ENCODE measurements at regions not wholly inside any gene's neighbourhood (a gene's known extent, or its start where the extent isn't known, plus 50 kb on each side); places are given as distances from the start of the nearest gene placed in this dataset.

- DNase-seq (ENCODE audit: low spot score) = no peak
Observed at GRCh38 chr7:12130609-12131008, 80.5 kb upstream of the TMEM106B start.

- DNase-seq (ENCODE audit: low spot score) = no peak
Observed at GRCh38 chr7:12131122-12131521, 80.0 kb upstream of the TMEM106B start.

DNA sequence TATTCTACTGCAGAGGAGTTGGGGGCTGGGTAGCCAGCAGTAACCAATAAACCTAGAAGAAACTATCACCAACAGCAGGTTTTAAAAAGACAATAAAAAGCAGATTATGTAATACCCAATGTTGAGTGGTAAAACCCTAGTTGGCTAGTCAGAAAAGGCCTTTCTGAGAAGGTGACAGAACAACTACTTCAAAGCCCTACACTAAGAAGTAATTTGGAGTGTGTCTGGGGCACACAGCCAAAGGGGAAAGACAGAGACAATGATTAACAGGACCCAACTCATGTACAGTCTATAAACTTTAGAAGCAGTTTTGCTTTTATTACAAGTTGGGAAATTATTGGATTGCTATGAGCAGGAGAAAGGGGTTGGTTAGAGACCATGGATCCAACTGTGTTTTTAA is 77.2 kb upstream of the TMEM106B start:
- DNase-seq (ENCODE audit: low spot score) = no peak

- no peak for DNase-seq (ENCODE audit: low spot score)
Observed at GRCh38 chr7:12136523-12136922, 74.6 kb upstream of the TMEM106B start.

- DNase-seq (ENCODE audit: low spot score) = no peak
Observed at GRCh38 chr7:12137283-12137682, 73.8 kb upstream of the TMEM106B start.

DNA sequence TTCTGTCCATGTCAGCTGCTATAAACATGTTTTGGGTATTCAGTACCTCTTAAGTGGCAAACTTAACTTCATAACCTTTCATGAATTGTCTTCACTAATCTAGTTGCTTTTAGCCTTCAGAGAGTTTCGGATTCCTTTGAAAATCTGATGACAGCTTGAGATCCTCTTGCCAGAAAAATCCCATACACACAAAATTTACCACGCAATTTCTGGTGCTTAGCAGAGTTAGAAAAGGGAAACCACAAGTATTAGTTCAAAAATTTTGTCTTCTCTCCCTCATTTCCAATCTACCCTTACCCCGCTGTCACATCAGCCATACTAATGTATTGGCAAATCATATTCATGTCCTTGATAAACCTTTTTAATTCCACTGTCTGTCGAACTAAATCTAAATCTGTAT is 72.7 kb upstream of the TMEM106B start:
- no peak for DNase-seq (ENCODE audit: low spot score)

DNA sequence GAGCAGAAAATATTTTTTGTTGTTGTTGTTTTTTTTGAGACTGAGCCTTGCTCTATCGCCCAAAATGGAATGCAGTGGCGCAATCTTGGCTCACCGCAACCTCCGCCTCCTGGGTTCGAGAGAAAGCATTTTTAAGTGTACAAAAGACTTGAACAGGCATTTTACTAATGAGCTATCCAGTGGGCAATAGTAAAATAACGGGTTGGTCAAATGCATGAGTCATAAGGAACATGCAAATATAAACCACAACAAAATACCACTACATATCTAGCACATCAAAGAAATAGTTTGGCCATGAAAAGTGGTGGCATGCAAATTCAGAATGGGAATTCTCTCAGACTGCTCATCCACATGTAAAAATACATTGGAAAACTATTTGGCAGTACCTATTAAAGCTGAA is 71.7 kb upstream of the TMEM106B start:
- DNase-seq (ENCODE audit: low spot score) = no peak

DNA sequence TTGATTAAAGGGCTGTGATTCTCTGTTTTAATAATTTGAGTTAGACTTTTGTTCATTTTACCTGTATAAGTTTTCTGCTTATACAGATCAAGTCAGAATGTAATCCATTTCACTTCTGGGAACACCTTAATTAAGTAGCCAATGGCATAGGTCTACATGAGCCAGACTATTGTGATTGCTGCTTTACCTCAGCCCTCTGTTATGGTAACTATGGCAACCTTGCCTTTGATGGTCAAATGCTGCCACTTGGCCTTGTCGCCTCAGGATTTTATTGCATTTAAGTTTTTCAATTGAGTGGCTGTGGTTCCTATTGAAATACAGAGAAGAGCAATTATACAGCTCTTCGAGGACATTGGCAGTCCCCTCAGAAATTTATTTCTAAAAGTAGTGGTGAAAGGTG is 64.3 kb upstream of the TMEM106B start:
- DNase-seq (ENCODE audit: low spot score) = no peak

- no peak for DNase-seq (ENCODE audit: low spot score)
Observed at GRCh38 chr7:12152196-12152918, 58.7 kb upstream of the TMEM106B start.

DNA sequence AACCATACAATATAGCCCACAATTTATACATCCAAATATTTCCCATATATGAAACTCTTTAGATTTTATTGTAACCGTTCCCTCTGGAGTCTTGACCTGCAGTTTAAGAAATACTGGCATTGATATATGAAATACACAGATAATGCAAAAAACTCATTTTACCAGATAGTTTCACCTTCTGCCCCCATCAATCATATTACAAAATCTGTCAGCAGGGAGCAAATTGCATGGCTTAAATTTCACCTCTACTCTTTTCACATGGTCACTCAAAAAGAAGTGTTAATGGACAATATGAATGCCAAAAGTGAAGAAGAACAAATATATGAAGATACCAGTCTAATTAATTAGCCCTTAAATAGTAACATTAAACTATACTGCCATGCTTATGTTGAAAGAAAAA is 57.0 kb upstream of the TMEM106B start:
- DNase-seq (ENCODE audit: low spot score) = no peak

DNA sequence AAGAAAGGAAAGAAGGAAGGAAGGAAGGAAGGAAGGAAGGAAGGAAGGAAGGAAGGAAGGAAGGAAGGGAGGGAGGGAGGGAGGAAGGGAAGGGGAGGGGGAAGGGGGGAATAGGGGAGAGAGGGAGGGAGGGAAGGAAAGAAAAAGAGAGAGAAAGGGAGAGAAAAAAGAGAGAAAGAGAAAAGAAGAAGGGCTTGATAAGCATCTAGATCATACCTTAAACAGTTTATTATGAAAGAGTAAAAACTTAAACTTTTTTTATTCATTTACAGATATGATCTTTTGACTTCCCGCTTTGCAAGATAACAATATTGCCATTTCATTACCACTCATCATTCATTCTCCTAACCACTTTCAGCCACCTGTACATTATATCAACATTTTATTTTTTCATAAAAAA is 53.6 kb upstream of the TMEM106B start:
- DNase-seq (ENCODE audit: low spot score) = no peak

DNA sequence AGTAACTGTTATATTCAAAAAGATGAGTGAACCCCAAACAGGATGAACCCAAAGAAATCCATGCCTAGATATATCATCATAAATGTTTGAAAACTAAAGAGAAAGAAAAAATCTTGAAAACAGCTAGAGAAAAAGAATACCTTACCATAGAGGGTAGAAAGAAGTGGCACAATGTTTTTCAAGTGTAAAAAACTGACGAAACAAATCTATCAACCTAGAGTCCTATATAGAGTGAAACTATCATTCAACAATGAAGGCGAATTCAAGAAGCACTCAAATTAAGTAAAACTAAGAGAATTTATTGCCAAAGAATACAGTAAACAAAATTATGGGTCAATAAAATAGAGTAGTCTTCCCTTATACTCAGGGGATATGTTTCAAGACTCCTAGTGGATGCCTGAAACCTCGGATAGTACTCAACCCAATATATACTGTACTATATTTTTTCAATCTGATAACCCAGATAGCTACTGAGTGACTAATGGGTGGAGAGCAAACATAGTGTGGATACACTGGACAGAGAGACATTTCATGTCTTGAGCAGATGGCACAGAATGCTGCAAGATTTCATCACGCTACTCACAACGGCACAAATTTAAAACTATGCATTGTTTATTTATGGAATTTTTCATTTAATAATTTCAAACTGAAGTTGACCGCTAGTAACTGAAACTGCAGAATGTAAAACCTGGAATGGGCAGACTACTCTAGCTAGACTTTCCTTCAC is 52.6 kb upstream of the TMEM106B start:
- no peak for DNase-seq (ENCODE audit: low spot score)

DNA sequence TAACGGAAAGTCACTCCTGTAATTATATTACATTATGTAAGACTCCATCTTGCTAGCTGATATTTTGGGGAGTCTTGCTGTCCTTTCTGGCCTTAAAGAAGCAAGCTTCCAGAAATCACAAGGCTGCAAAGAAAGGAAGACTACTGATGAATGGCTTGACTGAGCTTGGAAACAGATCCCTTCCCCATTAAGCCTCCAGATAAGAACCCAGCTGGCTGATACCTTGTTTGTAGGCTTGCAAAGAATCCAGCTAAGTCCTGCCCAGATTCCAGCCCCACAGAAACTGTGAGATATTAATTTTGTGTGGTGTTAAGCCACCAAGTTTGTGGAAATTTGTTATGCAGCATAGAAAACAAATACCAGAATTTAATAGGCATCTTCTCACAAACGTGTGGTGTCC is 49.9 kb upstream of the TMEM106B start:
- no peak for DNase-seq (ENCODE audit: low spot score)

All from kidney capillary endothelial cell (primary cell).